Ishikawa (cell line): ENCODE measurements at regions not wholly inside any gene's neighbourhood (a gene's known extent, or its start where the extent isn't known, plus 50 kb on each side); places are given as distances from the start of the nearest gene placed in this dataset.

Experiments used
- CEBPB ChIP-seq: IDR thresholded peaks from 2 replicates; pipeline ENCODE4 v1.6.1; 2012
- CREB1 ChIP-seq: IDR thresholded peaks from 2 replicates; pipeline ENCODE4 v1.6.1; 2012; ENCODE audit warnings: low read depth
- EGR1 ChIP-seq: IDR thresholded peaks from 2 replicates; pipeline ENCODE4 v1.6.1; 2012
- EP300 ChIP-seq: IDR thresholded peaks from 2 replicates; pipeline ENCODE4 v1.6.1; 2012; ENCODE audit warnings: borderline replicate concordance
- FOXM1 ChIP-seq: IDR thresholded peaks from 2 replicates; pipeline ENCODE4 v1.6.1; 2012; ENCODE audit warnings: low read depth, borderline replicate concordance
- NFIC ChIP-seq: IDR thresholded peaks from 2 replicates; pipeline ENCODE4 v1.6.1; 2012
- RAD21 ChIP-seq: IDR thresholded peaks from 2 replicates; pipeline ENCODE4 v1.6.1; 2012; ENCODE audit warnings: low read depth
- TAF1 ChIP-seq: IDR thresholded peaks from 2 replicates; pipeline ENCODE4 v1.6.1; 2012; ENCODE audit warnings: low read depth, mild to moderate bottlenecking
- TCF12 ChIP-seq: IDR thresholded peaks from 2 replicates; pipeline ENCODE4 v1.6.1; 2012; ENCODE audit warnings: low read depth
- TEAD4 ChIP-seq: IDR thresholded peaks from 2 replicates; pipeline ENCODE4 v1.6.1; 2012
- YY1 ChIP-seq: IDR thresholded peaks from 2 replicates; pipeline ENCODE4 v1.6.1; 2012; ENCODE audit warnings: low read depth
- ZBTB7A ChIP-seq: IDR thresholded peaks from 2 replicates; pipeline ENCODE4 v1.6.1; 2012; ENCODE audit warnings: low read depth
- TF ChIP-seq, protein P1 (sequence below): IDR thresholded peaks from 2 replicates; pipeline ENCODE4 v1.6.1; 2012; ENCODE audit warnings: low read depth, mild to moderate bottlenecking
- TF ChIP-seq, protein P2 (sequence below): IDR thresholded peaks from 2 replicates; pipeline ENCODE4 v1.6.1; 2012
- TF ChIP-seq, protein P3 (sequence below): IDR thresholded peaks from 2 replicates; pipeline ENCODE4 v1.6.1; 2012

DNA sequence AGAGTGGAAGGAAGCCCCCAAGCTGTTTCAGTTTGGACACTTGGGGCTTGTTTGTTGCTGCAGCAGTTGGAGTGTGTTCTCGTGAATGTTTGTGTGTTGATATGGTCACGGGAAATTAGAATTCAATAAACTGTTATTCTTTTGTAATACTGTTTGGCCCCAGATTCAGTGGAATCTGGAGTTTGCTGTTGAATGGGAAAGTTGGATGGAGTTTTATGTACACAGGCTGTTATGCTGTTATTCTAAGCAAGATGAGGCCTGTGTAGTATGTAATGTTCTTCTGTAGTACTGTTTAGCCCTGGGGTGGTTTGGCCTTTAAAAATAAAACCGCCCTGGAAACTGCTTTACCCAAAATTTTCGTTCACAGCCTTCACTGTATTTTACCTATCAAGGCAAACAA lies 810.4 kb upstream of the HS6ST1 start:
- TF ChIP-seq TEAD4 (no peak), NFIC (no peak), ZBTB7A (no peak), CREB1 (no peak), TAF1 (no peak), EP300 (no peak), CEBPB (no peak), FOXM1 (no peak), TCF12 (no peak)
- TF ChIP-seq, protein P1, sequence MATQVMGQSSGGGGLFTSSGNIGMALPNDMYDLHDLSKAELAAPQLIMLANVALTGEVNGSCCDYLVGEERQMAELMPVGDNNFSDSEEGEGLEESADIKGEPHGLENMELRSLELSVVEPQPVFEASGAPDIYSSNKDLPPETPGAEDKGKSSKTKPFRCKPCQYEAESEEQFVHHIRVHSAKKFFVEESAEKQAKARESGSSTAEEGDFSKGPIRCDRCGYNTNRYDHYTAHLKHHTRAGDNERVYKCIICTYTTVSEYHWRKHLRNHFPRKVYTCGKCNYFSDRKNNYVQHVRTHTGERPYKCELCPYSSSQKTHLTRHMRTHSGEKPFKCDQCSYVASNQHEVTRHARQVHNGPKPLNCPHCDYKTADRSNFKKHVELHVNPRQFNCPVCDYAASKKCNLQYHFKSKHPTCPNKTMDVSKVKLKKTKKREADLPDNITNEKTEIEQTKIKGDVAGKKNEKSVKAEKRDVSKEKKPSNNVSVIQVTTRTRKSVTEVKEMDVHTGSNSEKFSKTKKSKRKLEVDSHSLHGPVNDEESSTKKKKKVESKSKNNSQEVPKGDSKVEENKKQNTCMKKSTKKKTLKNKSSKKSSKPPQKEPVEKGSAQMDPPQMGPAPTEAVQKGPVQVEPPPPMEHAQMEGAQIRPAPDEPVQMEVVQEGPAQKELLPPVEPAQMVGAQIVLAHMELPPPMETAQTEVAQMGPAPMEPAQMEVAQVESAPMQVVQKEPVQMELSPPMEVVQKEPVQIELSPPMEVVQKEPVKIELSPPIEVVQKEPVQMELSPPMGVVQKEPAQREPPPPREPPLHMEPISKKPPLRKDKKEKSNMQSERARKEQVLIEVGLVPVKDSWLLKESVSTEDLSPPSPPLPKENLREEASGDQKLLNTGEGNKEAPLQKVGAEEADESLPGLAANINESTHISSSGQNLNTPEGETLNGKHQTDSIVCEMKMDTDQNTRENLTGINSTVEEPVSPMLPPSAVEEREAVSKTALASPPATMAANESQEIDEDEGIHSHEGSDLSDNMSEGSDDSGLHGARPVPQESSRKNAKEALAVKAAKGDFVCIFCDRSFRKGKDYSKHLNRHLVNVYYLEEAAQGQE, result no peak
- TF ChIP-seq, protein P2, sequence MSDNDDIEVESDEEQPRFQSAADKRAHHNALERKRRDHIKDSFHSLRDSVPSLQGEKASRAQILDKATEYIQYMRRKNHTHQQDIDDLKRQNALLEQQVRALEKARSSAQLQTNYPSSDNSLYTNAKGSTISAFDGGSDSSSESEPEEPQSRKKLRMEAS, result no peak
- TF ChIP-seq, protein P3, sequence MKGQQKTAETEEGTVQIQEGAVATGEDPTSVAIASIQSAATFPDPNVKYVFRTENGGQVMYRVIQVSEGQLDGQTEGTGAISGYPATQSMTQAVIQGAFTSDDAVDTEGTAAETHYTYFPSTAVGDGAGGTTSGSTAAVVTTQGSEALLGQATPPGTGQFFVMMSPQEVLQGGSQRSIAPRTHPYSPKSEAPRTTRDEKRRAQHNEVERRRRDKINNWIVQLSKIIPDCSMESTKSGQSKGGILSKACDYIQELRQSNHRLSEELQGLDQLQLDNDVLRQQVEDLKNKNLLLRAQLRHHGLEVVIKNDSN, result no peak

DNA sequence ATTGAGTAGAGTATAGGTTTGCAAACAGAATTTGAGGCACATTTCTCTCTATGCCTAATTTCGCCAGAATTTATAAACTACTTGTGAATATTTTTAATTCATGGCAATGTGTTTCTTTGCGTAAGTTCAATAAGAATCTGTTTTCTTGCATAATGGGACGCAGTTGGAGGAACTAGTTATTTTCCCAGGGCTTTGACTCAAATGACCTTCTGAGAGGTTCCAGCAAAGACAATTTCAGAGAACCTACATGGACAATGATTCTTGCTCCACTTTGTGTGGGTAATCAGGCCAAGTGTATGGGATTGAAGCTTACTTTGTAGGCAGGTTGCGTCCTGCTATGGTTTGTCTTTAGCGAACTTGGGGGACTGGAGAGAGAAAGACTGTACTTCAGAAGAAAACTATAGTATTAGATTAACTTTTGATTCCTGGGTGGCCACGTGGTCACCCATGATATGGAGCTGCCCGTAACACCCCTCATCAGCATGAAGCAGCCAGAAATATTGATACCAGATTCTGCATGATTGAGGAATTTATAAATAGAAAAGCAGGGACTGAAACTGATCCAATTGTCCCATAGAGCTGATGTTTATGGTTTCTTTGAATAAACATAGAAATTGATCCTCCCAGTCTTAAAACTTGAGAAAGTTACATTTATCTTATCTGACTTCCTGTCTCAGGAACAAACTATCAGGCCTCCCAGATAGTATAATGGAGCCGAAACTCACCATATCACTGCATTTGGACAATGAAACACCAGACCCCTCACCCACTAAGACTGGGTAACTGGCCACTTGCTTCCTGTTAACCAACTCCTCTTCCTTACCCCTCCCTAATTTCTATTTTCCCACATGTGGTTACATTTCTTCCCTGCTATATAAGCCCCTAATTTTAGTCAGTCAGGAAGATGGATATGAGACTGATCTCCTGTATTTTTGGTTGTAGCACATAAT lies 815.3 kb upstream of the HS6ST1 start:
- no peak for TF ChIP-seq CEBPB
- TF ChIP-seq RAD21, result no peak
- TF ChIP-seq, protein P3, result no peak

DNA sequence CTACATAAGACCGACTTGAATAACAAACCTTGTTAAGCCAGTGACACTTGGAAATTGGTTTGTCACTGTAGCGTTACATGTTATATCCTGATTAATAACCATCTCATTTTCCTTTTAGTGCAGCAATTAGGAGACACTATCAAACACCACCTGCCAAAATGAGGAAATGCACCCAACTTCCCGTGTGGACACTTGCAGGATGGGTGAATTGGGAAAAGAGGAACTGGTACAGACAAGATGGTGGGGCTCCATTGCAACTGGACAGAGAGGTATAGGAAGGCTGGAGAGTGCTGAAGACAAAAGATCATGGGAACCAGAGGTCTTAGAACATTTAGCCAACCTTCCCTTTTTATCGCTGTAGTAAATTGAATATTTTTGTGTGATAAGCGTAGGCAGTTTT lies 816.3 kb upstream of the HS6ST1 start:
- TF ChIP-seq, protein P2, result no peak
- TF ChIP-seq FOXM1 (no peak), YY1 (no peak), EP300 (no peak), TCF12 (no peak), TEAD4 (no peak), RAD21 (no peak), CEBPB (no peak), TAF1 (no peak), NFIC (no peak)
- TF ChIP-seq, protein P1, result no peak

DNA sequence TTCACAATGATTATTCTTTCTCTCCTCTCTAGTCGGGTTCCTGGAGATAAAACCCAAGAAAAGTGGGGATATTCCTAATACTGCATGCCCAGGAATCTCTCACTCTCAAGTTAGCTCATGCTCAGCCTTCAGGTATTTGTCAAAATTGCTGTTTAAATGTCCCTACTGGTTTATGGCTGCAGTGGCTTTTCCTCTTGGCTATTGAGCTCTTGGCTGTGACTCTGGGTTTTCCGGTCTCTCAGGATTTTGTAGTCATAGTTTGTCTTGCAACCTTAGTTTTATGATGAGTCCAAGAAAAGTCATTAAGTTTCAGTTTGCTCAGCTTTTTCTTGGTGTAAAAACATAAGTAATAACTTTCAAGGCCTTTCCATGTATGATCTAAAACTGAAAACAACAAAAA lies 820.7 kb upstream of the HS6ST1 start:
- TF ChIP-seq, protein P3, result no peak
- TF ChIP-seq EP300 (no peak), YY1 (no peak), NFIC (no peak), ZBTB7A (no peak), RAD21 (no peak), TCF12 (no peak), TAF1 (no peak), EGR1 (no peak), FOXM1 (no peak), CREB1 (no peak), CEBPB (no peak), TEAD4 (no peak)
- TF ChIP-seq, protein P2, result no peak
- TF ChIP-seq, protein P1, result no peak
